ENCODE measurements at regions not wholly inside any gene's neighbourhood (a gene's known extent, or its start where the extent isn't known, plus 50 kb on each side); places are given as distances from the start of the nearest gene placed in this dataset.

DNA sequence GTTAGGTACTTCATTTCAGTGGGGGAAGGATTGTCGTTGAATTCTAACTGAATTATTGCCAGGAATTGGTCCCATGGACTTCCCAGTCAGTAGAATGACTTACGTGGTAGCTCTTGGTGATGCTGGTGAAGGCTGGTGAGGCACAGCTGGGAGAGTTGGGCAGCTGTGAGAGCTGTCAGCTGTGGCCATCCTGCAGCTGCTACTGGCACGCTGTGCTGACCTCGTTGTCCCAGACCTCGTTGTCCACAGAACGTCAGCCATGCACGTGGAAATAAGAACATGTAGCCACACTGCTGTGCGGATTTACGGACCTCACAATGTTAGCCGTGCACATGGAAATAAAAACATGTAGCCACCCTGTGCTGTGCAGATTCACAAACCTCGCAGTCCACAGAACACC is 102.3 kb downstream of the NPIPB11 start:
- TF ChIP-seq PHB2 (IDR thresholded peaks at IDR 0.05; ENCODE audit: partially characterized antibody) (no peak), ZNF24 (IDR thresholded peaks at IDR 0.05) (no peak), ZNF34 (CRISPR knock-in tag; IDR thresholded peaks at IDR 0.05; ENCODE audit: borderline replicate concordance) (no peak), ZNF75D (CRISPR knock-in tag; IDR thresholded peaks at IDR 0.05; ENCODE audit: borderline replicate concordance) (no peak), POLR2A (IDR thresholded peaks at IDR 0.05; ENCODE audit: insufficient read depth in 1 of 2, low read depth in 2 of 2, low read length in 2 of 2) (no peak), FOXJ3 (CRISPR knock-in tag; IDR thresholded peaks at IDR 0.05; ENCODE audit: borderline replicate concordance) (no peak), ZNF253 (CRISPR knock-in tag; IDR thresholded peaks at IDR 0.05; ENCODE audit: borderline replicate concordance) (no peak), HIVEP1 (CRISPR knock-in tag; IDR thresholded peaks at IDR 0.05) (no peak), U2AF1 (optimal IDR thresholded peaks at IDR 0.05; ENCODE audit: low read depth, low read length) (no peak), MED1 (CRISPR knock-in tag; IDR thresholded peaks at IDR 0.05) (no peak), MXI1 (IDR thresholded peaks at IDR 0.05; ENCODE audit: borderline replicate concordance, low read depth, low read length) (no peak)
- TF ChIP-seq, protein P1, sequence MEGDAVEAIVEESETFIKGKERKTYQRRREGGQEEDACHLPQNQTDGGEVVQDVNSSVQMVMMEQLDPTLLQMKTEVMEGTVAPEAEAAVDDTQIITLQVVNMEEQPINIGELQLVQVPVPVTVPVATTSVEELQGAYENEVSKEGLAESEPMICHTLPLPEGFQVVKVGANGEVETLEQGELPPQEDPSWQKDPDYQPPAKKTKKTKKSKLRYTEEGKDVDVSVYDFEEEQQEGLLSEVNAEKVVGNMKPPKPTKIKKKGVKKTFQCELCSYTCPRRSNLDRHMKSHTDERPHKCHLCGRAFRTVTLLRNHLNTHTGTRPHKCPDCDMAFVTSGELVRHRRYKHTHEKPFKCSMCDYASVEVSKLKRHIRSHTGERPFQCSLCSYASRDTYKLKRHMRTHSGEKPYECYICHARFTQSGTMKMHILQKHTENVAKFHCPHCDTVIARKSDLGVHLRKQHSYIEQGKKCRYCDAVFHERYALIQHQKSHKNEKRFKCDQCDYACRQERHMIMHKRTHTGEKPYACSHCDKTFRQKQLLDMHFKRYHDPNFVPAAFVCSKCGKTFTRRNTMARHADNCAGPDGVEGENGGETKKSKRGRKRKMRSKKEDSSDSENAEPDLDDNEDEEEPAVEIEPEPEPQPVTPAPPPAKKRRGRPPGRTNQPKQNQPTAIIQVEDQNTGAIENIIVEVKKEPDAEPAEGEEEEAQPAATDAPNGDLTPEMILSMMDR (CRISPR knock-in tag; IDR thresholded peaks at IDR 0.05) = no peak
- TF ChIP-seq, protein P2, sequence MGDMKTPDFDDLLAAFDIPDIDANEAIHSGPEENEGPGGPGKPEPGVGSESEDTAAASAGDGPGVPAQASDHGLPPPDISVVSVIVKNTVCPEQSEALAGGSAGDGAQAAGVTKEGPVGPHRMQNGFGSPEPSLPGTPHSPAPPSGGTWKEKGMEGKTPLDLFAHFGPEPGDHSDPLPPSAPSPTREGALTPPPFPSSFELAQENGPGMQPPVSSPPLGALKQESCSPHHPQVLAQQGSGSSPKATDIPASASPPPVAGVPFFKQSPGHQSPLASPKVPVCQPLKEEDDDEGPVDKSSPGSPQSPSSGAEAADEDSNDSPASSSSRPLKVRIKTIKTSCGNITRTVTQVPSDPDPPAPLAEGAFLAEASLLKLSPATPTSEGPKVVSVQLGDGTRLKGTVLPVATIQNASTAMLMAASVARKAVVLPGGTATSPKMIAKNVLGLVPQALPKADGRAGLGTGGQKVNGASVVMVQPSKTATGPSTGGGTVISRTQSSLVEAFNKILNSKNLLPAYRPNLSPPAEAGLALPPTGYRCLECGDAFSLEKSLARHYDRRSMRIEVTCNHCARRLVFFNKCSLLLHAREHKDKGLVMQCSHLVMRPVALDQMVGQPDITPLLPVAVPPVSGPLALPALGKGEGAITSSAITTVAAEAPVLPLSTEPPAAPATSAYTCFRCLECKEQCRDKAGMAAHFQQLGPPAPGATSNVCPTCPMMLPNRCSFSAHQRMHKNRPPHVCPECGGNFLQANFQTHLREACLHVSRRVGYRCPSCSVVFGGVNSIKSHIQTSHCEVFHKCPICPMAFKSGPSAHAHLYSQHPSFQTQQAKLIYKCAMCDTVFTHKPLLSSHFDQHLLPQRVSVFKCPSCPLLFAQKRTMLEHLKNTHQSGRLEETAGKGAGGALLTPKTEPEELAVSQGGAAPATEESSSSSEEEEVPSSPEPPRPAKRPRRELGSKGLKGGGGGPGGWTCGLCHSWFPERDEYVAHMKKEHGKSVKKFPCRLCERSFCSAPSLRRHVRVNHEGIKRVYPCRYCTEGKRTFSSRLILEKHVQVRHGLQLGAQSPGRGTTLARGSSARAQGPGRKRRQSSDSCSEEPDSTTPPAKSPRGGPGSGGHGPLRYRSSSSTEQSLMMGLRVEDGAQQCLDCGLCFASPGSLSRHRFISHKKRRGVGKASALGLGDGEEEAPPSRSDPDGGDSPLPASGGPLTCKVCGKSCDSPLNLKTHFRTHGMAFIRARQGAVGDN (CRISPR knock-in tag; IDR thresholded peaks at IDR 0.05) = no peak
- TF ChIP-seq, protein P3, sequence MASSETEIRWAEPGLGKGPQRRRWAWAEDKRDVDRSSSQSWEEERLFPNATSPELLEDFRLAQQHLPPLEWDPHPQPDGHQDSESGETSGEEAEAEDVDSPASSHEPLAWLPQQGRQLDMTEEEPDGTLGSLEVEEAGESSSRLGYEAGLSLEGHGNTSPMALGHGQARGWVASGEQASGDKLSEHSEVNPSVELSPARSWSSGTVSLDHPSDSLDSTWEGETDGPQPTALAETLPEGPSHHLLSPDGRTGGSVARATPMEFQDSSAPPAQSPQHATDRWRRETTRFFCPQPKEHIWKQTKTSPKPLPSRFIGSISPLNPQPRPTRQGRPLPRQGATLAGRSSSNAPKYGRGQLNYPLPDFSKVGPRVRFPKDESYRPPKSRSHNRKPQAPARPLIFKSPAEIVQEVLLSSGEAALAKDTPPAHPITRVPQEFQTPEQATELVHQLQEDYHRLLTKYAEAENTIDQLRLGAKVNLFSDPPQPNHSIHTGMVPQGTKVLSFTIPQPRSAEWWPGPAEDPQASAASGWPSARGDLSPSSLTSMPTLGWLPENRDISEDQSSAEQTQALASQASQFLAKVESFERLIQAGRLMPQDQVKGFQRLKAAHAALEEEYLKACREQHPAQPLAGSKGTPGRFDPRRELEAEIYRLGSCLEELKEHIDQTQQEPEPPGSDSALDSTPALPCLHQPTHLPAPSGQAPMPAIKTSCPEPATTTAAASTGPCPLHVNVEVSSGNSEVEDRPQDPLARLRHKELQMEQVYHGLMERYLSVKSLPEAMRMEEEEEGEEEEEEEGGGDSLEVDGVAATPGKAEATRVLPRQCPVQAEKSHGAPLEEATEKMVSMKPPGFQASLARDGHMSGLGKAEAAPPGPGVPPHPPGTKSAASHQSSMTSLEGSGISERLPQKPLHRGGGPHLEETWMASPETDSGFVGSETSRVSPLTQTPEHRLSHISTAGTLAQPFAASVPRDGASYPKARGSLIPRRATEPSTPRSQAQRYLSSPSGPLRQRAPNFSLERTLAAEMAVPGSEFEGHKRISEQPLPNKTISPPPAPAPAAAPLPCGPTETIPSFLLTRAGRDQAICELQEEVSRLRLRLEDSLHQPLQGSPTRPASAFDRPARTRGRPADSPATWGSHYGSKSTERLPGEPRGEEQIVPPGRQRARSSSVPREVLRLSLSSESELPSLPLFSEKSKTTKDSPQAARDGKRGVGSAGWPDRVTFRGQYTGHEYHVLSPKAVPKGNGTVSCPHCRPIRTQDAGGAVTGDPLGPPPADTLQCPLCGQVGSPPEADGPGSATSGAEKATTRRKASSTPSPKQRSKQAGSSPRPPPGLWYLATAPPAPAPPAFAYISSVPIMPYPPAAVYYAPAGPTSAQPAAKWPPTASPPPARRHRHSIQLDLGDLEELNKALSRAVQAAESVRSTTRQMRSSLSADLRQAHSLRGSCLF (CRISPR knock-in tag; IDR thresholded peaks at IDR 0.05; ENCODE audit: borderline replicate concordance) = no peak

All from HepG2 (cell line).